Liver (tissue), 3 donors: ENCODE measurements at regions not wholly inside any gene's neighbourhood (a gene's known extent, or its start where the extent isn't known, plus 50 kb on each side); places are given as distances from the start of the nearest gene placed in this dataset.

ENCODE experiments used
- CTCF ChIP-seq: fragments of 150-350 bp; IDR thresholded peaks from 2 replicates; pipeline ENCODE4 v1.5.1; 2017; ENCODE audit warnings: improper control_type of control experiment, low read depth, low read length; ENCODE audit not compliant: missing input control
- FOXA1 ChIP-seq: IDR thresholded peaks from 2 replicates; pipeline ENCODE4 v1.6.1; 2016; ENCODE audit warnings: antibody characterized with exemption
- FOXA2 ChIP-seq: IDR thresholded peaks from 2 replicates; pipeline ENCODE4 v1.6.1; 2016; ENCODE audit warnings: antibody characterized with exemption
- GABPA ChIP-seq, 2 donors: IDR thresholded peaks in 1 of 2; conservative IDR thresholded peaks in 1 of 2; 2 replicates each; pipeline ENCODE4 v1.6.1; 2016; ENCODE audit warnings: antibody characterized with exemption in 2 of 2, mild to moderate bottlenecking in 1 of 2, moderate library complexity in 1 of 2
- JUND ChIP-seq, 2 donors: IDR thresholded peaks; 2 replicates each; pipeline ENCODE4 v1.6.1; 2016; ENCODE audit warnings: antibody characterized with exemption in 2 of 2
- MAX ChIP-seq: IDR thresholded peaks from 2 replicates; pipeline ENCODE4 v1.6.1; 2016; ENCODE audit warnings: antibody characterized with exemption
- RAD21 ChIP-seq, 2 donors: IDR thresholded peaks; 2 replicates each; pipeline ENCODE4 v1.6.1; 2016; ENCODE audit warnings: antibody characterized with exemption in 2 of 2, mild to moderate bottlenecking in 2 of 2
- SP1 ChIP-seq: IDR thresholded peaks from 2 replicates; pipeline ENCODE4 v1.6.1; 2018; ENCODE audit warnings: antibody characterized with exemption, mild to moderate bottlenecking
- TAF1 ChIP-seq: conservative IDR thresholded peaks from 2 replicates; pipeline ENCODE4 v1.6.1; 2016; ENCODE audit warnings: antibody characterized with exemption, mild to moderate bottlenecking
- YY1 ChIP-seq: IDR thresholded peaks from 2 replicates; pipeline ENCODE4 v1.6.1; 2016; ENCODE audit warnings: antibody characterized with exemption, mild to moderate bottlenecking
- TF ChIP-seq, protein P1 (sequence below): IDR thresholded peaks from 2 replicates; pipeline ENCODE4 v1.6.1; 2016; ENCODE audit warnings: antibody characterized with exemption, mild to moderate bottlenecking
- donor health status: healthy.
- donor health status: healthy.

DNA sequence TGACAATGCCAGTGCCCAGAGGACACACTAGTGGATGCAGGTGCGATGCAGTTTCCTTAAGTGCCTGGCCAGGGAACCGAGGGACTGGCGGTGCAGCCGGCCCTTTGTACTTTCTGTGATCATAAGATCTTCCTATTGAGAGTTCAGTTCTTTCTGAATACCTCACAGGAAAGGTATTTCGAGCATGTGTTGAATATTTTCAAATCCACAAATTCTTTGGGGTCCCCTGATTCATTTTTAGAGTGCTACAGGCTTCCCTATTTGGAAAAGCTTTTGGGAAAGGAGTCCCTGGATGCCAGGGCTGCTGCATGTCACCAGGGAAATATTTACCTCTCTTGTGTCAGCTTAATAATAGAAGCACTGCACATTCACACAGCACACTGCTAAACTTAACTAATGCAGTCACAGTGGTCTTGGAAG lies 281.5 kb downstream of the GADD45G start:
- TF ChIP-seq YY1 (no peak), GABPA (IDR thresholded peaks at IDR 0.05 in 1 of 2, conservative IDR thresholded peaks at IDR 0.05 in 1 of 2) (no peak), CTCF (no peak), SP1 (no peak), MAX (no peak), TAF1 (no peak), FOXA2 (no peak), RAD21 (IDR thresholded peaks at IDR 0.05) (no peak), FOXA1 (no peak), JUND (IDR thresholded peaks at IDR 0.05) (no peak)
- TF ChIP-seq, protein P1, sequence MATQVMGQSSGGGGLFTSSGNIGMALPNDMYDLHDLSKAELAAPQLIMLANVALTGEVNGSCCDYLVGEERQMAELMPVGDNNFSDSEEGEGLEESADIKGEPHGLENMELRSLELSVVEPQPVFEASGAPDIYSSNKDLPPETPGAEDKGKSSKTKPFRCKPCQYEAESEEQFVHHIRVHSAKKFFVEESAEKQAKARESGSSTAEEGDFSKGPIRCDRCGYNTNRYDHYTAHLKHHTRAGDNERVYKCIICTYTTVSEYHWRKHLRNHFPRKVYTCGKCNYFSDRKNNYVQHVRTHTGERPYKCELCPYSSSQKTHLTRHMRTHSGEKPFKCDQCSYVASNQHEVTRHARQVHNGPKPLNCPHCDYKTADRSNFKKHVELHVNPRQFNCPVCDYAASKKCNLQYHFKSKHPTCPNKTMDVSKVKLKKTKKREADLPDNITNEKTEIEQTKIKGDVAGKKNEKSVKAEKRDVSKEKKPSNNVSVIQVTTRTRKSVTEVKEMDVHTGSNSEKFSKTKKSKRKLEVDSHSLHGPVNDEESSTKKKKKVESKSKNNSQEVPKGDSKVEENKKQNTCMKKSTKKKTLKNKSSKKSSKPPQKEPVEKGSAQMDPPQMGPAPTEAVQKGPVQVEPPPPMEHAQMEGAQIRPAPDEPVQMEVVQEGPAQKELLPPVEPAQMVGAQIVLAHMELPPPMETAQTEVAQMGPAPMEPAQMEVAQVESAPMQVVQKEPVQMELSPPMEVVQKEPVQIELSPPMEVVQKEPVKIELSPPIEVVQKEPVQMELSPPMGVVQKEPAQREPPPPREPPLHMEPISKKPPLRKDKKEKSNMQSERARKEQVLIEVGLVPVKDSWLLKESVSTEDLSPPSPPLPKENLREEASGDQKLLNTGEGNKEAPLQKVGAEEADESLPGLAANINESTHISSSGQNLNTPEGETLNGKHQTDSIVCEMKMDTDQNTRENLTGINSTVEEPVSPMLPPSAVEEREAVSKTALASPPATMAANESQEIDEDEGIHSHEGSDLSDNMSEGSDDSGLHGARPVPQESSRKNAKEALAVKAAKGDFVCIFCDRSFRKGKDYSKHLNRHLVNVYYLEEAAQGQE = no peak
